LNCaP clone FGC (cell line): ENCODE measurements at regions not wholly inside any gene's neighbourhood (a gene's known extent, or its start where the extent isn't known, plus 50 kb on each side); places are given as distances from the start of the nearest gene placed in this dataset.

Experiments used
- DNase-seq: peaks from one replicate; pipeline ENCODE4 v3.0.0-alpha.2; 2011; ENCODE audit warnings: low read depth
- H3K4me3 ChIP-seq: 2 replicates; pipeline ENCODE4 v1.5.1; 2011; ENCODE audit warnings: mild to moderate bottlenecking, low read depth, low read length, control low read depth
- CTCF ChIP-seq: IDR thresholded peaks from 2 replicates; pipeline ENCODE4 v1.5.1; 2012; ENCODE audit warnings: mild to moderate bottlenecking; ENCODE audit not compliant: control insufficient read depth, insufficient read depth; ENCODE audit errors: extremely low read depth

DNA sequence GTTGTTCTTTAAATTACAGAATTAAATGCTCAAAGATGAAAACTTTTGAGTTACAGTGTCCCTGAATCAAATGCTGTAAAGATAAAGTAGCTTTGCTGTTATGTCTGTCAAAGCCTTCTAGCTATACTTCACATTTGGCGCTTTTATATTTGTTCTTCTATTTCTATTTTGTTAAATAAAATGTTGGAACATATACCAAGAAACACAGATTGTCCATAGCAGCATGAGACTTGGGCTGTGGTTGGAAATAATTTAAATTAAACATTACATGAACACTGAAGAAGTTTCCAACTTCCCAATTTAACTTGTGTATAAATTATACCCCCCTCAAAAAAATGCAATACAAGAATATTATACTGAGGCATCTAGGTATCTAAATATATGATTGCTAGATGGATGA, 249.8 kb downstream of the NR2F1-AS1 start:
- no peak for DNase-seq
- no peak for TF ChIP-seq CTCF
- H3K4me3 ChIP-seq = no peak overlapping the region

DNA sequence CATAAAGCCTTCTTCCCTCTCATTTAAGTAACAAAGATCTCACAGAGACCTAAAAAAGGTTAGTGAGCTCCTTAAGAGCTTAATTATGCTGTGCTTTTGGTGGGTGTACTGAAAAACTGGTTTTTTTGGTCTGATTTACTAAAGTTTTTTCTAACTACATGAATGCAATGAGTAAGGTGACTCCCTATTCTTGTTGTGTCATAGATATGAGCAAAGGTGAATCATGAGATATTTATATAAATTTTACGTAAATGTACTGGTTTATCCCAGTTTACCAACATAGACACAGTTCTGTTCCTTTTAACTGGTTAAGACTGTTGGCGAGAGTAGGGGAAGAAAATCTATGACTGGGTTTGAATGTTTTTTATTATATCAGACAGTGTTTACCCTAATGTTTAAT, 250.5 kb downstream of the NR2F1-AS1 start:
- no peak for TF ChIP-seq CTCF
- H3K4me3 ChIP-seq = no peak overlapping the region
- no peak for DNase-seq

GRCh38 chr5:93329756-93330155, 251.3 kb downstream of the NR2F1-AS1 start:
- DNase-seq = no peak
- H3K4me3 ChIP-seq = no peak overlapping the region
- no peak for TF ChIP-seq CTCF

DNA sequence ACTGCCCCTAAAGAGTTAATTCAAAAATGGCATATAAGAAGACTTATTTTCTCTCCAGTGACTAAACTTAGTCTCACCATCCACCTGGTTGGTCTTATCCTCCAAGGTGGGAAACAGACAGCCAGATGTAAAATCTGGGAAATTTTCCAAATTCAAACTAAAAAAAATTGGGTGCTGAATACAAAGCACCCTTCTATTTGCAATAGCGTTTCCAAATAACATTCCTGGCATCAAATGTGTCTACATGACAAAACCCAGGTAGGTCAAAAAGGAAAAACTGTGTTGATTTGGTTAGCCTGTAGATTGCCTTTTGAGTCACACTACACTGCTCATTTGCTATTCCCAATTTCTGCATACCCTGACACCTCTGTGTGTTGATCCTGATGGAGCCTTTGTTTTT, 252.2 kb downstream of the NR2F1-AS1 start:
- no peak for TF ChIP-seq CTCF
- no peak for DNase-seq
- H3K4me3 ChIP-seq = no peak overlapping the region

- no peak for DNase-seq
- no peak for TF ChIP-seq CTCF
- no peak overlapping the region for H3K4me3 ChIP-seq
Observed at GRCh38 chr5:93327605-93328004, 253.4 kb downstream of the NR2F1-AS1 start.

DNA sequence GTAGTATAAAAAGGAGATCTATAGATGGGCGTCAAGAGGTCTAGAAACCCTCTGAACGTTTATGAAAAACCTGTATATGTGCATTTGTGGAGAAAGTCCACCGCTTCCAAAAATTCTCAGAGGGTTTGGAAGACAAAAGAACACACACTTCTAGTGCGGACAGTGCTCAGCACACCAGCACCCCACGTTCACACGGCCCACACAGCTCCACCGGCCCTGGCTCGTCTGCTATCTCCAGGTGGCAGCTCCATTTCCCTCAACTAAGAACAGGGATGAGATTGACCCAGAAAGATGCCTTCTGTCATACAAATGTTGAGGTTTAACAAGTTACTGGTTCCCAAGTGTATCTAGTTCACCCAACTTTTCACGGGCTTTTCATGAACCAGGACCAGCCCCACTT, 255.1 kb downstream of the NR2F1-AS1 start:
- no peak for TF ChIP-seq CTCF
- H3K4me3 ChIP-seq = no peak overlapping the region
- no peak for DNase-seq

GRCh38 chr5:93322974-93323860, 257.8 kb downstream of the NR2F1-AS1 start:
- no peak overlapping the region for H3K4me3 ChIP-seq
- TF ChIP-seq CTCF = no peak
- DNase-seq = no peak
